NCI-H345 treated with DMSO at 0.1 percent for 48 hours (cell line): ENCODE measurements at regions not wholly inside any gene's neighbourhood (a gene's known extent, or its start where the extent isn't known, plus 50 kb on each side); places are given as distances from the start of the nearest gene placed in this dataset.
A peak's percentile ranks its signal among the peaks of the same experiment; 100 is the strongest.

Experiments used
- DNase-seq: peaks from one replicate; lab custom pipeline; 2025; ENCODE audit not compliant: unreplicated experiment; lab: John Stamatoyannopoulos, UW

- no peak for DNase-seq
Measured at GRCh38 chr12:67579662-67580003, 68.9 kb upstream of the DYRK2 start.

GRCh38 chr12:67582238-67582834 lies 66.2 kb upstream of the DYRK2 start:
- no peak for DNase-seq

GRCh38 chr12:67582844-67583243 lies 65.7 kb upstream of the DYRK2 start:
- no peak for DNase-seq

GRCh38 chr12:67586951-67587350 lies 61.6 kb upstream of the DYRK2 start:
- no peak for DNase-seq

DNA sequence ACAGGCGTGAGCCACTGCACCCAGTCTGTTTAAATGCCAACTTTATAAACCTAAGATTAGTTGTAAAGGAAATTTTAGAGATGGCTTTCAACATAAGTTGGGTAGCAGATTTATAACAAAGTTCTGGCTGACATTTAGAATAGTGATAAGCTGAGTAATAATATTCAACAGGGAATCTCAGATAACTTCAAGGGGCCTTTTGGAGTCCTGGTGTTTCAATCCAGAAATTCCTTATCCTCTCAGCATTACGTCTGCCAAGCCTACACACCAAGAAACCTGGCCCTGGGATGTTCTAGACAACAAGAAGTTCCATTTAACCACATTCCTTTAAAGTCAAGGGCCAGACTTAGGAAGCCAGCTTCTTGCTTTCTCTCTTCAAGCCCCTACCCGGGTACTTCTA lies 59.5 kb upstream of the DYRK2 start:
- DNase-seq, result no peak

DNA sequence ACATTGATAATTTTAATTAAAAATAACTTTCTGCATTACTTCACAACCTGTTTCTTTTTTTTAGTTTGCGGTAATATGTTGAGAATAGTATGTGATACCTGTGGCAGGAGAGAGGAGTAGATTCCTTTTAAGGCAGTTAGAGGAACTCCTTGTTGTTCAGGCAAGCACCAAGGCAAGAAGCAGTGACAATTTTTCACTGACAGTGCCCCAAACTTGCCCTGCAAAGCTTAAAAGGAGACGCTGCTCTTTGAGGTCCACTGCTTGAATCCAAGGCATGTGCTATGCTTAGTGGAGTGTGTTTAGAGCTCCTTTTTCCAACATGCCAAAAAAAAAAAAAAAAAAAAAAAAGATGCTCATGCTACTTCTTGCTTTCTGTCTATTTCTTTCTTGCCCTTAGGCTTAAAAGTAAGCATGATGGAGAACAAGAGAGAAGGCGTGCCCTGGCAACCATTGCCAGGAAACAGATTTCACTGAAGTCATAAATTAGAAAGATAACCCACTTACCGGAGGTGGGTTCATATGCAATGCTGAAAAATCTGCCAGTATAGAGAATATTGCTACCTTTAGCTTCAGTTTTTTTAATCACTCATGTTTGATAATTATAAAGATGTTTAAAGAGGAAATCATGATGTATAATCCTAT lies 58.3 kb upstream of the DYRK2 start:
- DNase-seq, result no peak

DNA sequence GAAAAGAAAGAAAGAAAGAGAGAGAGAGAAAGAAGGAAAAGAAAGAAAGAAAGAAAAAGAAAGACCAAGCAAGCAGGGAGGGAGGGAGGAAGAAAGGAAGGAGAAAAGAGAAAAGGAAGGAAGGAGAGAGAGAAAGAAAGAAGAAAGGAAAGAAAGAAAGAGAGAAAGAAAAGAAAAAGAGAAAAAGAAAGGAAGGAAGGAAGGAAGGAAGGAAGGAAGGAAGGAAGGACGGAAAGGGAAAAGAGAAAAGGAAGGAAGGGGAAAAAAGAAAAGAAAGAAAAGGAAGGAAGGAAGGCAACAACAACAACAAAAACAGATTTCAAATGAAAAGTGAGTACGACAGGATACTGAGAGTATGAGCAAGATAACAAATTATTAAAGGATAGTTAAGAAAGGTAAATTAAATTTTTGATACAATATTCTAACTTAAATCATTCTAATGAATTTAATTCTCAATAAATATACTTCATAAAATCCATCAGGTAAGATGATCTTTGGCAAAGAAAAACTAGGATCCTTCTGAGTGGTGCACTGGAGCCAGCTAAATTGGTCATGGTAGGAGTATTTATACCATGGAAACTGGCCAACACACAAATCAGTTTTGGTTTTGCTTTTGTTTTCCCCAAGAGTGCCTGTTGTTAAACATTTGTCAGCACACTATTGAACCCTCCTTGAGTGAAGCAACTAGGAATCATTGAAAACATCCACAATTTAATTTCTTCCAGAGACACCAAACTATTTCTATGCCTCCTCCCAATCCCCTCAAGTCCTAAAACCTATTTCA lies 56.1 kb upstream of the DYRK2 start:
- DNase-seq, result peak; percentile 7

DNA sequence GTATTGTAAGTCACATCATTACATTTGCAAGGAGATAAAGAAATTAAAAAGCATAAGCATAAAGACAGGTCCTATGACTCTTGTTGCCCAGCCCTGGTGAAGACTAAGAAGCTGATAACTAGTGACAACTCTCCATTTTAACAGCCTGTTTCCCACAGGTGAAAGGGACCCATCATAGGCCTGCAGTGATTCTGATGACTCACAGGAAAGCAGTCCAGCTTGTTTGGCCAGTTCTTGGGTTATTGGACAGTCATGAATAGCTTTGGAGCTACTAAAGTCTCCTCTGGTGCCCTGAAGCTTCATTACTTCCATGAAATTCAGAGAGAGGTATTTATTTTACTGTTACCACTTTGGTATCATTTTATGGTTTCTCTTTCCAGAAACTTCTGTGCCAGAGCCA lies 55.5 kb upstream of the DYRK2 start:
- DNase-seq, result no peak

DNA sequence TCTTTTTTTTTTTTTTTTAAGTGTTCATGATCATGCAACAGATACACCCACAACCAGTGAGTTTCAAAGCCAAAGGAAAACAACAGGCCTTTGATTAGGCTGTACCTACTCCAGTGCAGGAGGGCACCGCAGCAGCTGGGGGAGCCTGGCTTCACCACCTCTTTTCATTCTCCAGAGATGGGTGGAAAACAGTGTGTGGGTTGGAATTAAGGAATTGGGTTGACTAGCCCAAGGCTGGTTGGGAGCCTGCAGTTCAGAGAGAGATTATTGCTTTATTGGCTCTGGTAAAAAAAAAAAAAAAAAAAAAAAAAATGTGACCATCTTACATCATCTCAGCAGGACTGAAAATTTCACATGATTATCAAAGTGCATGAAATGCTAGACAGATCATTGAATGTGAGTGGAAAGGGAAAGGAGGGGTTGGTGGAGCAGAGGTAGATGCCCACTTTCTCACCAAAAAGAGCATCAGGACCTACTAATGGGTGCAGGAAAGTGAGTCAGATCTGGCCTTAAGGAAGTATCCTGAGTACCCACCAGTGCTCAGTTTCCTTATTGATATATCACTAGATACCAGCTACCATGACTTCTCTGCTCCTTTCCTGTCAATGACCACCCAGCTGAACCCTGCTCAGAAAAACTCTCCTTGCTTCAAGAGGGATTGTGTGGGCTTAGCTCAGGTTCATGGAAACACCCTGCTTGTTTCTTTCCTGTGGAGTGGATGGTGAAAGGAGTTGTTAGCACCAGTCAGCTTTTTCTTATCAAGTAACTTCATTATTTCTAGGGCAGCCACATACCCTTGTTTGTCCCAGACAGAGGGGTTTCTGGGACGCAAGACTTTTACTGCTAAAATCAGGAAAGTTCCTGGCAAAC lies 54.8 kb upstream of the DYRK2 start:
- DNase-seq, result no peak

GRCh38 chr12:67594888-67595287 lies 53.7 kb upstream of the DYRK2 start:
- no peak for DNase-seq

DNA sequence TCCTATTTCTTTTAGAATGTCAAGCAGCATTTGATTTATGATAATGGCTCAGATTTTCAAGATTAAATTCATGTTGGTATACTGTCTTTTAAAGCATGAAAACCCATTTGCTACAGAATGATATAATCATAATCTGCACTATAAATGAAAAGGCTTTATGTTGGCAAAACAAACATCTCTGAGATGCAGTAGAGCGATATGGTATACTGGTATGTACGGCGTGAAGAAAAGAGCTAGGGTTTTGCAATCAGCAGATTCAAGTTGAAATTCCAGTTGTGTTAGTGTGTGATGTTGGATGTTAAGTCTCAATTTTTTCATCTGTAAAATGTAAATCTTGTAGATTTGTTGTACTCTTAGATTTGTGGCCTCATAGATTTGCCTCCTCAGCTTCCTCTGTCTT lies 53.2 kb upstream of the DYRK2 start:
- DNase-seq, result no peak

DNA sequence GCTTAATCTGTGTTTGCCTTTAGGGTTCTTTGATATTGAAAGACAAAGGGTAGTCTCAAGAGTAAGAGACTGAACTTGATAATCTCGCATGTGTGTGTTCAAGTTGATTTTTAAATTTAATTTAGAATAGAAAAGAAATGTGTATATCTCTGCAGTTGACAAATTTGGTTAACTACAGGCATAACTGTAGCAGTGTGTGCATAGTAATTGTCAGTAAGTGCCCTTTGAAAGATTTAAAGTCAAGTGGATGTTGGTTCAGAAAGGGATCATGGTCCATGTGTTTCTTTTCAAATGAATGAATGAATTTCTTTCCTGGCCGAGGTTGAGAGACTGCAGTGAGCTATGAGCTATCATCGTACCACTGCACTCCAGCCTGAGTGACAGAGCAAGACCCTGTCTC lies 49.9 kb upstream of the DYRK2 start:
- DNase-seq, result no peak
